NB4 (cell line): ENCODE measurements at regions not wholly inside any gene's neighbourhood (a gene's known extent, or its start where the extent isn't known, plus 50 kb on each side); places are given as distances from the start of the nearest gene placed in this dataset.

Experiments
- DNase-seq: peaks from one replicate; pipeline ENCODE4 v3.0.0; 2010; ENCODE audit warnings: low read depth
- H3K4me3 ChIP-seq: one replicate; pipeline ENCODE4 v1.5.1; 2011; ENCODE audit warnings: mild to moderate bottlenecking, low read depth, low read length, moderate library complexity
- CTCF ChIP-seq: IDR thresholded peaks from one replicate; pipeline ENCODE4 v1.5.1; 2012; ENCODE audit warnings: low read depth, low read length
- MAX ChIP-seq: IDR thresholded peaks from 2 replicates; pipeline ENCODE4 v1.6.1; 2011; ENCODE audit warnings: low read depth, low read length
- MYC ChIP-seq: IDR thresholded peaks from 2 replicates; pipeline ENCODE4 v1.6.1; 2011; ENCODE audit warnings: low read depth, low read length
- POLR2A ChIP-seq: IDR thresholded peaks from 2 replicates; pipeline ENCODE4 v1.6.1; 2011; ENCODE audit warnings: mild to moderate bottlenecking; ENCODE audit not compliant: insufficient read length; ENCODE audit errors: extremely low read depth

GRCh38 chr1:60972841-60973364 lies 109.5 kb upstream of the NFIA start:
- H3K4me3 ChIP-seq = no peak overlapping the region
- TF ChIP-seq CTCF = no peak
- no peak for TF ChIP-seq MAX
- no peak for TF ChIP-seq POLR2A
- TF ChIP-seq MYC = no peak
- no peak for DNase-seq

GRCh38 chr1:60971330-60971729 lies 111.0 kb upstream of the NFIA start:
- DNase-seq = no peak
- no peak overlapping the region for H3K4me3 ChIP-seq
- TF ChIP-seq MAX (no peak), POLR2A (no peak), MYC (no peak), CTCF (no peak)

- DNase-seq = no peak
- no peak for TF ChIP-seq MAX
- no peak for TF ChIP-seq CTCF
- no peak for TF ChIP-seq POLR2A
- no peak for TF ChIP-seq MYC
- no peak overlapping the region for H3K4me3 ChIP-seq
These were observed 112.3 kb upstream of the NFIA start for GRCh38 chr1:60969971-60970509.

GRCh38 chr1:60965280-60965854 lies 117.0 kb upstream of the NFIA start:
- no peak for DNase-seq
- no peak for TF ChIP-seq CTCF
- no peak for TF ChIP-seq MYC
- no peak for TF ChIP-seq MAX
- TF ChIP-seq POLR2A = no peak
- no peak overlapping the region for H3K4me3 ChIP-seq

GRCh38 chr1:60963167-60963940 lies 119.0 kb upstream of the NFIA start:
- no peak for TF ChIP-seq MYC
- no peak for TF ChIP-seq POLR2A
- TF ChIP-seq CTCF = no peak
- no peak for TF ChIP-seq MAX
- DNase-seq = no peak
- no peak overlapping the region for H3K4me3 ChIP-seq
